Fibroblast of skin of left quadriceps (primary cell): ENCODE measurements at regions not wholly inside any gene's neighbourhood (a gene's known extent, or its start where the extent isn't known, plus 50 kb on each side); places are given as distances from the start of the nearest gene placed in this dataset.

Experiments
- DNase-seq, 2 experiments: peaks; one replicate each; pipeline ENCODE4 v3.0.0-alpha.2; 2013; ENCODE audit warnings: low read depth in 2 of 2

GRCh38 chr10:107277591-107277990, 113.1 kb upstream of the SORCS1 start:
- DNase-seq, result no peak

GRCh38 chr10:107275806-107276205, 111.3 kb upstream of the SORCS1 start:
- no peak for DNase-seq

GRCh38 chr10:107269626-107270025, 105.1 kb upstream of the SORCS1 start:
- DNase-seq, result no peak

- DNase-seq, result no peak
Observed at GRCh38 chr10:107264742-107265141, 100.2 kb upstream of the SORCS1 start.

GRCh38 chr10:107244122-107244521, 79.6 kb upstream of the SORCS1 start:
- no peak for DNase-seq

- DNase-seq, result no peak
Observed at GRCh38 chr10:107238275-107238674, 73.8 kb upstream of the SORCS1 start.

- no peak for DNase-seq
Observed at GRCh38 chr10:107232013-107232412, 67.5 kb upstream of the SORCS1 start.

GRCh38 chr10:107230887-107231286, 66.4 kb upstream of the SORCS1 start:
- DNase-seq, result no peak

GRCh38 chr10:107215681-107216080, 51.2 kb upstream of the SORCS1 start:
- no peak for DNase-seq
